ENCODE measurements at regions not wholly inside any gene's neighbourhood (a gene's known extent, or its start where the extent isn't known, plus 50 kb on each side); places are given as distances from the start of the nearest gene placed in this dataset.

GRCh38 chr10:121416071-121416470, 182.2 kb downstream of the FGFR2 start:
- POLR2A ChIA-PET: no interaction called here
- DNase-seq: no peak
- CTCF ChIA-PET: no interaction called here
- H3K4me3 Mint-ChIP-seq: no peak overlapping the region
- no peaks in the 10 kb centered on the region for H3K9me3 Mint-ChIP-seq
- H3K4me1 Mint-ChIP-seq: no peaks in the 10 kb centered on the region
- no peaks in the 10 kb centered on the region for H3K27me3 Mint-ChIP-seq
- no peak overlapping the region for H3K27ac Mint-ChIP-seq
- no peaks in the 10 kb centered on the region for H3K36me3 Mint-ChIP-seq (ENCODE audit: low read depth)

DNA sequence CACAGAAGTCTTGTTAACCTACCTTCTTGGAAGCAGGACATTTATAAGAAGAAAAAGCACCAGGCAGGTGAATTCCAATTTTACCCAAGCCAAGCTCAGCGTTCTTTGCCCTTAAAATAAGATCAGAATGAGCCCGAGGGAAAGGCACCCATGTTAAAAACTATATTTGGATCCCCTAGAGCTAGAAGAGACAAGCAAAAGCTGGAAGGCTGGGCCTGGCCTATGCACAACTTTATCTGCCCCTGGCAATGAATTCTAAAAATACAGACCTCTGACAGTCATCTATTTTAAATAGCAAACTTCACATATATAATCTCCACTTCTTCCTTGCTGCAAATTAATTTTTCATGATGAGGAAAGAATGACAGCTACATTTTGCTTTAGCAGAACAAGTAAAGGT, 180.9 kb downstream of the FGFR2 start:
- no peak for DNase-seq
- CTCF ChIA-PET: interaction anchor here (0.8 kb wide), 1 partner anchor 10 kb away, joined by 3 read pairs; no protein-coding TSS in a partner anchor
- Mint-ChIP-seq H3K36me3 (ENCODE audit: low read depth) (no peaks in the 10 kb centered on the region), H3K9me3 (no peaks in the 10 kb centered on the region), H3K27me3 (no peaks in the 10 kb centered on the region), H3K4me1 (no peaks in the 10 kb centered on the region), H3K27ac (no peak overlapping the region), H3K4me3 (no peak overlapping the region)
- POLR2A ChIA-PET: no interaction called here

DNA sequence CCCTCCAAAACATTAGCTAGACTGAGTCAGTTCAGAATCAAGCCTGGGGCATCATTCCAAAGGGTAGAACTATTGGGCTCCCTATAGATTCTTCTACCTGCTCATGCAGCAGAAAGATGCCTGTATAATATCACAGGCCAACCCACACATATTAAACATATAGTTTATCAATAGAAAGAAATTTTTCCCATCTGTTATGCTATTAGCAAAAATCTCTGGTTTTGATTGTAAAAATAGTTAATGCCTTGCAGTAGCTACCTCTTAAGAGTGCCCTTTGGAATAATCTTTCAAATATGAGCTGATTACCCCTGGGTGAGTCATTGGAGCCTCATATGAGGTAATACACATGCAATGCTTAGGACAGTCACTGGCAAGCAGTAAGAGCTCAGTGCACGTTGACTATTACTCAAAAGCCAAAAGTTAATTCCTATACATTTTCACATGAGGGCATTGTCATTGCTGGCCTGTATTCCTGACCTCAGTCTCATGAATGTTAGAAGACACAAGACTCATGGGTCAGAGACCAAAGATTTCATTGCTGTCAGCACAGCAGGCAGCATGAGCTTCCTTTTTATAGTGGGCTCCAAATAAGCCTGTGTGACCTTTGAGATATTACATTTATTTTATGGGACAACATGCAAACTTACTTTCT, 180.0 kb downstream of the FGFR2 start:
- ChIA-PET CTCF (no interaction called here), POLR2A (no interaction called here)
- no peak overlapping the region for H3K4me3 Mint-ChIP-seq
- no peak for DNase-seq
- no peak overlapping the region for H3K27ac Mint-ChIP-seq
- H3K4me1 Mint-ChIP-seq: no peaks in the 10 kb centered on the region
- no peaks in the 10 kb centered on the region for H3K36me3 Mint-ChIP-seq (ENCODE audit: low read depth)
- no peaks in the 10 kb centered on the region for H3K27me3 Mint-ChIP-seq
- H3K9me3 Mint-ChIP-seq: no peaks in the 10 kb centered on the region

- no peak overlapping the region for H3K27ac Mint-ChIP-seq
- no peaks in the 10 kb centered on the region for H3K9me3 Mint-ChIP-seq
- no peaks in the 10 kb centered on the region for H3K36me3 Mint-ChIP-seq (ENCODE audit: low read depth)
- no peak overlapping the region for H3K4me3 Mint-ChIP-seq
- H3K27me3 Mint-ChIP-seq: no peaks in the 10 kb centered on the region
- H3K4me1 Mint-ChIP-seq: no peaks in the 10 kb centered on the region
- POLR2A ChIA-PET: no interaction called here
- CTCF ChIA-PET: no interaction called here
- no peak for DNase-seq
Measured at GRCh38 chr10:121420006-121420405, 178.2 kb downstream of the FGFR2 start.

DNA sequence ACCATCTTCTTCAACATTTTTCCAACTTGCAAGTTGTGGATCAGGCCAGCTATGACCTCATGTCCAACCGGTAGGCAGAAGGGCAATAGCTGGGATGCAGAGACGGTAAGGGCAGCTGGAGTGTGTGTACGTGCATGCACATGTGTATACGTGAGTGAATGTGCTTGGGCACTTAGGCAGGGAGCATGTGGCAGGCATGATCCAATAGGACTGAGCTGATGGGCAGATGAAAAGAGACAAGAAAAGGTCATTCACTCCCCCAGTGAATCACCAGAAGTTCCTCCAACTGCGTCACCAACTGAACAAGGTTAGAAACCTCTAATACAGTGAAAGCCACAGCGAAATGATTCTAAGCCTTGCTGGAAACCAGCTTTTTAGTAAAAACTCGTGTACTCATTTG, 176.1 kb downstream of the FGFR2 start:
- POLR2A ChIA-PET: no interaction called here
- no peak overlapping the region for H3K4me3 Mint-ChIP-seq
- no peaks in the 10 kb centered on the region for H3K4me1 Mint-ChIP-seq
- CTCF ChIA-PET: no interaction called here
- no peaks in the 10 kb centered on the region for H3K36me3 Mint-ChIP-seq (ENCODE audit: low read depth)
- no peak overlapping the region for H3K27ac Mint-ChIP-seq
- no peaks in the 10 kb centered on the region for H3K27me3 Mint-ChIP-seq
- no peak for DNase-seq
- H3K9me3 Mint-ChIP-seq: no peaks in the 10 kb centered on the region

- no peak overlapping the region for H3K4me3 Mint-ChIP-seq
- CTCF ChIA-PET: no interaction called here
- no peaks in the 10 kb centered on the region for H3K27me3 Mint-ChIP-seq
- no peak overlapping the region for H3K27ac Mint-ChIP-seq
- no peaks in the 10 kb centered on the region for H3K36me3 Mint-ChIP-seq (ENCODE audit: low read depth)
- no peaks in the 10 kb centered on the region for H3K9me3 Mint-ChIP-seq
- POLR2A ChIA-PET: no interaction called here
- H3K4me1 Mint-ChIP-seq: no peaks in the 10 kb centered on the region
- no peak for DNase-seq
Measured at GRCh38 chr10:121425623-121426022, 172.6 kb downstream of the FGFR2 start.

DNA sequence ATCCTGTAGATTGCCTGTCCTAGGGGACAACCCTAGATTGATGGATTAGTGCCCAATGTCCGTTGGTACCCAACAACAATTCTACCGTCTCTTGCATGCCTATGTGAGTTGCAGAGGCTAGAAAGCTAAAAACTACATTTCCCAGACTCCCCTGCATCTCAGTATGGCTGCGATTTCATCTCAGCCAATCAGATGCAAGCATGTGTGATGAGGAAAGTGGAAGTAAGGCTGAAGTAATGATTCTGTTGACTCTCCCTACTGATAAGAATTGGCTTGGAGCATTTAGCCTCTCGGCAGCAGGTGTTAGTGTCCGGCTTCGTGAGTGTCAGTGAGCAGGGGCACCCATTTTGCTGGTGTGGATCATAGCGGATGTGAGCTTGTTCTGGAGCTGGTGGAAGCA, 171.9 kb downstream of the FGFR2 start:
- Mint-ChIP-seq H3K4me1 (no peaks in the 10 kb centered on the region), H3K27ac (no peak overlapping the region), H3K36me3 (ENCODE audit: low read depth) (no peaks in the 10 kb centered on the region), H3K27me3 (no peaks in the 10 kb centered on the region), H3K9me3 (no peaks in the 10 kb centered on the region), H3K4me3 (no peak overlapping the region)
- DNase-seq: no peak
- CTCF ChIA-PET: no interaction called here
- POLR2A ChIA-PET: no interaction called here

All from activated CD4-positive, alpha-beta T cell treated with anti-CD3 and anti-CD28 coated beads, Interleukin-2, amount 10 ng/mL, durations not matched to agents 7 days and 5 days (primary cell).